PC-3 (cell line): ENCODE measurements at regions not wholly inside any gene's neighbourhood (a gene's known extent, or its start where the extent isn't known, plus 50 kb on each side); places are given as distances from the start of the nearest gene placed in this dataset.

Experiments used
- ATAC-seq: fragments of 200-7000 bp; cut with Tn5 transposase; 2 replicates; pipeline ENCODE4 v1.9.1; 2020; ENCODE audit warnings: mild to moderate bottlenecking, moderate library complexity
- BruUV-seq: library from RNA; stranded (reverse); fragments of 400-500 nt; replicated peaks from 2 replicates; lab custom pipeline; 2021; lab: Mats Ljungman, UMichigan
- CTCF ChIA-PET: fragments of 300-600 bp; sonication (Branson Sonifier 250); formaldehyde crosslinking; loops from one replicate; lab custom pipeline; 2022; ENCODE audit warnings: antibody characterized with exemption; lab: Charles Lee
- POLR2A ChIA-PET: fragments of 300-600 bp; sonication (Branson Sonifier 250); formaldehyde crosslinking; loops from one replicate; lab custom pipeline; 2022; ENCODE audit warnings: antibody characterized with exemption; ENCODE audit not compliant: unreplicated experiment; lab: Charles Lee
- DNase-seq: peaks from one replicate; pipeline ENCODE4 v3.0.0-alpha.2; 2015
- H2AFZ ChIP-seq: fragments of 300-600 bp; sonication (generic); 2 replicates; pipeline ENCODE4 v1.6.0; 2016; ENCODE audit warnings: antibody characterized with exemption, low read length
- H3F3A ChIP-seq: fragments of 300-600 bp; sonication (generic); one replicate; pipeline ENCODE4 v1.6.0; 2017; ENCODE audit warnings: antibody characterized with exemption, low read length, control low read depth, mild to moderate bottlenecking; ENCODE audit not compliant: unreplicated experiment
- H3K27ac ChIP-seq: fragments of 300-600 bp; sonication (generic); 2 replicates; pipeline ENCODE4 v1.5.1; 2016; ENCODE audit warnings: mild to moderate bottlenecking, low read length
- H3K27me3 ChIP-seq: fragments of 300-600 bp; sonication (generic); 2 replicates; pipeline ENCODE4 v1.6.1; 2016; ENCODE audit warnings: low read length, mixed read lengths
- H3K36me3 ChIP-seq: fragments of 300-600 bp; sonication (generic); 2 replicates; pipeline ENCODE4 v1.6.1; 2016; ENCODE audit warnings: low read depth, mixed run types, low read length, mixed read lengths
- H3K4me1 ChIP-seq: fragments of 300-600 bp; sonication (generic); 2 replicates; pipeline ENCODE4 v1.5.1; 2016; ENCODE audit warnings: low read length; ENCODE audit not compliant: insufficient read depth
- H3K4me2 ChIP-seq: fragments of 300-600 bp; sonication (generic); 2 replicates; pipeline ENCODE4 v1.6.0; 2016; ENCODE audit warnings: low read length
- H3K4me3 ChIP-seq: fragments of 300-600 bp; sonication (generic); 2 replicates; pipeline ENCODE4 v1.5.1; 2016; ENCODE audit warnings: mild to moderate bottlenecking, low read length, mixed read lengths
- H3K79me2 ChIP-seq: fragments of 300-600 bp; sonication (generic); 2 replicates; pipeline ENCODE4 v1.6.1; 2017; ENCODE audit warnings: low read length, mixed read lengths
- H3K9ac ChIP-seq: fragments of 300-600 bp; sonication (generic); 2 replicates; pipeline ENCODE4 v1.6.0; 2016; ENCODE audit warnings: mild to moderate bottlenecking, low read length
- H3K9me2 ChIP-seq: fragments of 300-600 bp; sonication (generic); replicated peaks from 2 replicates; pipeline ENCODE4 v1.6.1; 2016; ENCODE audit warnings: mixed run types, low read length, mixed read lengths
- H3K9me3 ChIP-seq: fragments of 300-600 bp; sonication (generic); 2 replicates; pipeline ENCODE4 v1.6.1; 2016; ENCODE audit warnings: low read length, mixed read lengths
- H4K20me1 ChIP-seq: fragments of 300-600 bp; sonication (generic); 2 replicates; pipeline ENCODE4 v1.6.1; 2016; ENCODE audit warnings: low read length, mixed read lengths
- EZH2 ChIP-seq: fragments of 300-600 bp; sonication (generic); IDR thresholded peaks from one replicate; pipeline ENCODE4 v1.6.1; 2017; ENCODE audit warnings: antibody characterized with exemption, mild to moderate bottlenecking, low read length; ENCODE audit not compliant: unreplicated experiment
- EZH2phosphoT487 ChIP-seq: fragments of 300-600 bp; sonication (generic); IDR thresholded peaks from 2 replicates; pipeline ENCODE4 v1.6.1; 2018; ENCODE audit warnings: mild to moderate bottlenecking, antibody characterized with exemption, low read length, borderline replicate concordance
- intact Hi-C: fragments of 100-400 bp; cut with micrococcal nuclease; formaldehyde crosslinking; loops from 2 replicates; pipeline ENCODE4 v1.9.0; 2023
- TF ChIP-seq, protein P1 (sequence below): fragments of 300-600 bp; sonication (generic); conservative IDR thresholded peaks from 2 replicates; pipeline ENCODE4 v1.5.1; 2017; ENCODE audit warnings: antibody characterized with exemption, low read depth, mild to moderate bottlenecking, low read length

- ChIA-PET POLR2A (no interaction called here), CTCF (interaction anchor here (0.7 to 1.0 kb wide), 2 partner anchors 131 to 428 kb away, joined by 3 to 4 read pairs; no protein-coding TSS in a partner anchor)
- Histone ChIP-seq H3K27me3 (no peaks in the 10 kb centered on the region), H3K27ac (peak overlapping the region; percentile 84), H3K36me3 (no peaks in the 10 kb centered on the region), H4K20me1 (no peaks in the 10 kb centered on the region), H3K4me2 (peak overlapping the region; percentile 75), H3K4me1 (peaks cover 48% of the 10 kb centered on the region), H3K79me2 (no peaks in the 10 kb centered on the region), H3K9ac (peak overlapping the region; percentile 19), H3F3A (peaks cover 3% of the 10 kb centered on the region), H3K9me2 (no peaks in the 10 kb centered on the region), H2AFZ (no peak overlapping the region), H3K9me3 (no peaks in the 10 kb centered on the region), H3K4me3 (peak overlapping the region; percentile 45; the same call in 1 of the 2 replicates)
- TF ChIP-seq, protein P1, sequence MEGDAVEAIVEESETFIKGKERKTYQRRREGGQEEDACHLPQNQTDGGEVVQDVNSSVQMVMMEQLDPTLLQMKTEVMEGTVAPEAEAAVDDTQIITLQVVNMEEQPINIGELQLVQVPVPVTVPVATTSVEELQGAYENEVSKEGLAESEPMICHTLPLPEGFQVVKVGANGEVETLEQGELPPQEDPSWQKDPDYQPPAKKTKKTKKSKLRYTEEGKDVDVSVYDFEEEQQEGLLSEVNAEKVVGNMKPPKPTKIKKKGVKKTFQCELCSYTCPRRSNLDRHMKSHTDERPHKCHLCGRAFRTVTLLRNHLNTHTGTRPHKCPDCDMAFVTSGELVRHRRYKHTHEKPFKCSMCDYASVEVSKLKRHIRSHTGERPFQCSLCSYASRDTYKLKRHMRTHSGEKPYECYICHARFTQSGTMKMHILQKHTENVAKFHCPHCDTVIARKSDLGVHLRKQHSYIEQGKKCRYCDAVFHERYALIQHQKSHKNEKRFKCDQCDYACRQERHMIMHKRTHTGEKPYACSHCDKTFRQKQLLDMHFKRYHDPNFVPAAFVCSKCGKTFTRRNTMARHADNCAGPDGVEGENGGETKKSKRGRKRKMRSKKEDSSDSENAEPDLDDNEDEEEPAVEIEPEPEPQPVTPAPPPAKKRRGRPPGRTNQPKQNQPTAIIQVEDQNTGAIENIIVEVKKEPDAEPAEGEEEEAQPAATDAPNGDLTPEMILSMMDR: no peak
- TF ChIP-seq EZH2phosphoT487: no peak
- no peak for TF ChIP-seq EZH2
- DNase-seq (no peak), ATAC-seq (no peak)
- intact Hi-C loops: loop anchor here (2.0 to 5.0 kb wide), 2 partner anchors 149 to 426 kb away; no protein-coding TSS in a partner anchor
- no TSS peak for BruUV-seq
Observed at GRCh38 chr6:90368001-90368400, 71.4 kb upstream of the BACH2 start.

DNA sequence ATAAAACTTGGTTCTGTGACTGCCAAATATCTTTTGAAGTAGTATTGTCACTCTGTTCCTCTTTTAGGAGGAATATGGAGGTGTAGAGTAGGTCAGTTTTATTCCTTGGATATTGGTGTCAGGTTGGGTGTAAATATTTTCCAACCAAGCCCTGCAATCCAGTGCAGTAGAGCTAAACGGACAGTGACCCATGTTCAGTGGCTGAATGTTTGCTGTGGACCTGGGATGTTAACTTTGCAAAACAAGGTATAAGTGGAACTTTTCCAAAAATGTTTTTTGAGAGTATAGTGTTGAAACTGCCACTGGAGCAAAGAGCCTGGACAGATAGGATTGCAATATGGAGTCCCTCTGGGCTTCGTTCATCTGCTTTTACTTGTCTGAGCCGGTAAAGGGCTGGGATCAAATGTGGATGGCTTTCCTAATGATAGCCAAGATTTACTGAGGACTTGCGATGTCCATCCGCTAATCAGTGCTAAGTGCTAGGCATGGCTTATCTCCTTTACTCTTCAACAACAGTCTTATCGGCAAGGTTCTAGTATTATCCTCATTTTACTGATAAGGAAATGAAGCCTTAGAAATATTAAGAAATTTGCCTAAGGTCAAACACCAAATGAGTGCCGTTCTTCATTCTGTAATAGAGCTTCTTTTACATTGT is 69.0 kb upstream of the BACH2 start:
- H3K9ac ChIP-seq: no peak overlapping the region
- no peaks in the 10 kb centered on the region for H3K27me3 ChIP-seq
- ChIA-PET CTCF (no interaction called here), POLR2A (no interaction called here)
- intact Hi-C loops: loop anchor here (5.0 kb wide), 1 partner anchor 423 kb away; no protein-coding TSS in a partner anchor
- no TSS peak for BruUV-seq
- H3K4me2 ChIP-seq: no peak overlapping the region
- no peak for TF ChIP-seq EZH2phosphoT487
- TF ChIP-seq, protein P1: no peak
- no peak for TF ChIP-seq EZH2
- H3K36me3 ChIP-seq: no peaks in the 10 kb centered on the region
- H3F3A ChIP-seq: peaks cover 3% of the 10 kb centered on the region
- no peaks in the 10 kb centered on the region for H3K79me2 ChIP-seq
- no peak for DNase-seq
- peaks cover 44% of the 10 kb centered on the region for H3K4me1 ChIP-seq
- H3K9me2 ChIP-seq: no peaks in the 10 kb centered on the region
- no peak for ATAC-seq
- H3K4me3 ChIP-seq: no peak overlapping the region
- H4K20me1 ChIP-seq: no peaks in the 10 kb centered on the region
- H3K27ac ChIP-seq: 0 out of 2 replicates have a peak overlapping the region, but pooled peaks have one; percentile 4
- H2AFZ ChIP-seq: no peak overlapping the region; the same call in 1 of the 2 replicates
- H3K9me3 ChIP-seq: no peaks in the 10 kb centered on the region

DNA sequence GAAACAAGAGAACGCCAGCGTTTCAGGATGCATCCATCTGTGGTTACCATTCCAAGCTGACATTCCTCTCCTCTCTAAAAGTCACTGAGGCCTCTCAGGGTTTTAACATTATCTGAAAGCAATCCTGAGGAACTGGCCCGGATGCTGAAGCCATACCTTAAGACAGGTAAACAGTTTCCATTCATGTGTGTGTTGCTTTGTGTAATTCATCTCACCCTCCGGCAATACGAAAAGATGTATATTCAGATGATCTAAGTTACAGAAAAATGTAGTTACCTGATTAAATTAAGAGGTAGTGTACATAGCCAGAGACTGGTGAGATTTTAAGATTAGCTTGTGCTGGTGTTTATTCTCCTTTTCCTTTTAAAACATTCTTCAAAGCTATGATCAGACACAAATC is 68.4 kb upstream of the BACH2 start:
- peak overlapping the region; percentile 36; the same call in 1 of the 2 replicates for H3K4me2 ChIP-seq
- H2AFZ ChIP-seq: peak overlapping the region; percentile 34; the same call in 1 of the 2 replicates
- H3K27ac ChIP-seq: 0 out of 2 replicates have a peak overlapping the region, but pooled peaks have one; percentile 4
- no peak overlapping the region for H3K4me3 ChIP-seq
- POLR2A ChIA-PET: no interaction called here
- H3K27me3 ChIP-seq: no peaks in the 10 kb centered on the region
- no peak for ATAC-seq
- H3K79me2 ChIP-seq: no peaks in the 10 kb centered on the region
- no peaks in the 10 kb centered on the region for H3K36me3 ChIP-seq
- peaks cover 3% of the 10 kb centered on the region for H3F3A ChIP-seq
- BruUV-seq: no TSS peak
- DNase-seq: peak; percentile 45
- CTCF ChIA-PET: no interaction called here
- peaks cover 37% of the 10 kb centered on the region for H3K4me1 ChIP-seq
- H3K9me2 ChIP-seq: no peaks in the 10 kb centered on the region
- intact Hi-C loops: loop anchor here (5.0 kb wide), 1 partner anchor 423 kb away; no protein-coding TSS in a partner anchor
- no peaks in the 10 kb centered on the region for H3K9me3 ChIP-seq
- TF ChIP-seq EZH2phosphoT487 (no peak), EZH2 (no peak)
- TF ChIP-seq, protein P1: no peak
- H4K20me1 ChIP-seq: no peaks in the 10 kb centered on the region
- no peak overlapping the region for H3K9ac ChIP-seq
